ENCODE measurements at regions not wholly inside any gene's neighbourhood (a gene's known extent, or its start where the extent isn't known, plus 50 kb on each side); places are given as distances from the start of the nearest gene placed in this dataset.

DNA sequence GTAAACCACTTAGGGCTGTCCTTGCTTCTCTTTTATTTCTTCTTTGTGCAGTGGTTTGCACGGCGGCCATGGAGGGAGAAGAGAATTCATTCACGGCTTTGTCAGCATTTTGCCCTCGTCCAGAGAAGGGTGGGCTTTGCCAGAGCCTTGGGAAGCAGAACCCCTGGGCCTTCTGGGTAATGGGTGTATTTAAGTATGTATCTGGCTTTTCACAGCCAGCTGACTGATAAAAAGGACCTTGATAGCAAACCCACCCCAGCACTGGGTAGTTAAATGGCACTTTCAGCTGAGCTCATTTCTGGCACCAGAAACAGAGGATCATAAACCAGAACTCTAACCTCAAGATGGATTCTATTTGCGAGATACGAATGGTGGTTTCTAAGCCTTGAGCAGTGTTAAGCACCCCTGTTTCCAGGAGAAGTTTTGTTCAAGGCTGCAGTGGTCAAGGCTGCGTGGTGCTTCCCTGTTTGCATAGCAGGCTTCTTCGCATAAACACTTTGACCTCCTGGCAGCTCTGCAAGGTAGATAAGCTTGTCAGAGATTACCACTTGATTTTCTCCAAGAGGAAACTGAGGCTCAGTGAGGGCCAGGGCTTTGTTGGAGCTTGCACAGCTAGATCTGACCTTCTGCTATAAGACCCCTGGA, 441.6 kb upstream of the KLF4 start:
- no peak for DNase-seq

DNA sequence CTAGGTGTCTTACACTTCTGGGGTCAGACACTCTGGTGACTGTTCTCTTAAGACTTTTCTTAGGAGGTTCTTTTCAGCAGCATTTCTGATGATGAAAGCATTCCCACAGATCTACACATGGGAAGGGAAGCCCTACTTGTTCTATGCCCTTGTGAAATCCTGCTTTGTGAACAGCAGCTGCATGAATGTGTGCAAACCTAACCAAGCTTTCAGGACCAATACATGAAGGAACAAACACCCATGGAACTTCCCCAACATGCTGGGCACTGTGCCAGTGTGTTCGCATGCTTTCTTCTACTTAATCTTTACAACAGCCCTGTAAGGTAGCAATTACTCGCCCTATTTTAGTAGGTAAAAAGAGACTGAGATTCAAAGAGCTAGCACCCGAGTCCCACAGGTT, 439.9 kb upstream of the KLF4 start:
- DNase-seq, result no peak

DNA sequence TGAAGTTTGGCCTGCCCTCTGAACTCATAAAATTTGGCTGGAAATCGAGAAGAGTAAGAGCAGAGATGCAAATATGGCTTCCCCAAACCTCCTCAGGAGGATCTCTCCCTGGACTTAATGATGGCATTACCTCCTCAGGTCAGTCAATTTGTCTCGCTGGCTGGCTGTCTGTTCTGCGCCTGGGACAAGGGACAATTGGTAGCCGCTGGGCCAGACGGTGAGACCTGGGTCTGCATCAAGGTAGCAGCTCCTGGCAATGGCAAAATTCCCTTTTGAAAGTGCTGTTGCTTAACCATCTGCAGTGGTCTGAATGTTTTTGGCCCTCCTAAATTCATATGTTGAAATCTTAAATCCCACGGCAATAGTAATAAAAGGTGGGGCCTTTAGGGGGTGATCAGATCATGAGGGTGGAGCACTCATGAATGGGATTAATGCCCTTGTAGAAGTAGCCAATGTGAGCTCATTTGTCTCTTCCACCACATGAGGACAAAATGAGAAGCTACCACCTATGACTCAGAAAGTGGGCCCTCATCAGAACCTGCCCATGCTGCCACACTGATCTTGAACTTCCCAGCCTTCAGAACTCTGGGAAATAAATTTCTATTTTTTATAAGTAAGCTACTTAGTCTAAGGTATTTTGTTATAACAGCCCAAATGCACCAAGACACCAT, 439.3 kb upstream of the KLF4 start:
- DNase-seq, result no peak

DNA sequence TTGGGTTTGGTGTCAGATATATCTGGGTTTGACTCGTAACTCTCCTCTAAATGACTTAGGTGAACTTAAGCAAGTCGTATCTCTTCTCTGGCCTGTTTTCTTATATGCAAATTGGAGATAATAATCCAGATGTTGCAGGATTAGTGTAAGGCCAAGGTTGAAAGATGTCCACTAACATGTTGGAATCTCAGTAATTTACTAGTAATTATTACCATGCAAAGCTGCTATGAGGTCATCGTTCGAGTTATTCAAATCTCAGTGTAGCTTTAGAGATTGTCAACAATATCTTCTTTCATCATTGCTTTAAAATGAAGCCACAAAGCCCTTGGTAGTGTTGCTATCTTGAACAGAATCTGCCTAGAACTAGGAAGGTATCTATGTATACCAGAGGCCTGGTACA, 437.7 kb upstream of the KLF4 start:
- no peak for DNase-seq

DNA sequence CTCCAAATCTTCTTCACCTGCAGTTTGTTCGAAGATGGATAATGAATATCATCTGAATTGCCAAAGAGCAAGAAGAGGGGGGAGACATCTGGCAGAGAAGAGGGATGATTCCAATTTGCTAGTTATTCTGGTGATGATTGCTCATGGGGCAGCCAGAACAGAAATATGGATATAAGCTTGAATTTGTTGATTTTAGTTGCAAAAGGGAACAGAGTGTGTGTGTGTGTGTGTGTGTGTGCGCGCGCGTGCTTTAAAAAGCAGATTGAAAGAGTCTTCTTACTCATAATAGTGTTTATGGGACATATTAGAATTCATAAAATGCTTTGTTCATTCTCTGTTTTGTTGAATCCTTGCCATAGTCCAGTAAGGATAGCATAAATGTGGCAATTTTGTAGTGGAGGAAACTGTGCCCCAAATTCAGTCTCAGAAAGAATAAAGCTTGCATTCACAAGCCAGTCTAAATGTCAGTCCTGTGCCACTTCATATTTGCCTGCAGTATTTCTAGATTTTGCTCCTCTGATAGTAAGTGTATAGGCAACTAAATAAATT, 436.3 kb upstream of the KLF4 start:
- DNase-seq, result no peak

DNA sequence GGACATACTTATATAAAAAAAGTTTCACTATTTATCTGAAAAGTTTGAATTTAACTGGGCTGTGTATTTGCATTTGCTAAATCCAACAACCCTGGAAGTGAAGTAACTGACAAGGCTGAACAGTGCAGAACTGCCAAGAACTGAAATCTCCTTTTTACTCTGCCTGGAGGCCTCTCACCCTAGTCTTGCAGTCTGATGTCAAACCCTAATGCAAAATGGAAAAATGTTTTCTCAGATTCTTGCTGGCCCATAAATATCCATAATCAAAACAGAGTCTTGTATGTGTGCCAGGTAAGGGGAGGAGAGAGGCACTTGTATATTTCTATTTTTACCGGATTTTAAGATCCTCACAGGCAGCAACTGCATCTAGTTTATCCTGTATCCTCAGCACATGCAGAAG, 432.7 kb upstream of the KLF4 start:
- no peak for DNase-seq

DNA sequence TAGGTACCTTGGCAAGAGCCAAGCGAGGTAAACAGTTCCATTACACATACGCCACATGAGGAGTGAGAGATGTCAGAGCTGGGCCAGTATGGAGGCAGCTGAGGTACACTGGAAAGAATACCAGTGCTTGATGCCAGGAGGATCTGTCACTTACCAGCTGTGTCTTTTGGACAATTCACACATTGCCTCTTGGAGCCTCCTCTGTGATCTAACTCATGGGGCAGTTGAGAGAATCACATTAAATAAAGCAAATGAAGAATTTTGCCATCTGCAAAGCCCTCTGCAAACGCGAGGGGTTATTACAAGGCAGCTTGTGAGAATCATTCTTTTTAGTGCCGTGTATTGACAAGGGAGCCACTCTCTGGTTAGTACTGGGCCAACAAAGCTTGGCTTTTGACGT, 429.7 kb upstream of the KLF4 start:
- no peak for DNase-seq

DNA sequence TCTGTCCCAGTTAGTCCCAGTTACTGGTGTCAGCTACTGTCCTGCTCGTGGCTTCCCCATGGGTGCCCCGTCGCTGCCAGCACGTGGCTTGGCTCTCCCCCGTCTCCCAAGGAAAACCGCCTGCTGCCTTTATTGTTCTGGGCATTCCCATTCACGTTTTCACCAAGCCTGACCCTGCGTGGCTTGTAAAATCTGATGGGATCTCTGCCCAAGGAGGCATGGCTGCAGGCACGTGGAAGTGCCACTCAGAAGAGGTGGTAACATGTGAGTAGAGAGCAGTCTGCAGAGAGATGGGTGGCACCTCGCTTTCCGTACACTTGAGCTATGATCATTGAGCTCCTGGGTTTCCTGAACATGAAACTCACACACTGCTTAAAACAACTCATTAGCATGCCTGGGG, 429.2 kb upstream of the KLF4 start:
- DNase-seq, result no peak

DNA sequence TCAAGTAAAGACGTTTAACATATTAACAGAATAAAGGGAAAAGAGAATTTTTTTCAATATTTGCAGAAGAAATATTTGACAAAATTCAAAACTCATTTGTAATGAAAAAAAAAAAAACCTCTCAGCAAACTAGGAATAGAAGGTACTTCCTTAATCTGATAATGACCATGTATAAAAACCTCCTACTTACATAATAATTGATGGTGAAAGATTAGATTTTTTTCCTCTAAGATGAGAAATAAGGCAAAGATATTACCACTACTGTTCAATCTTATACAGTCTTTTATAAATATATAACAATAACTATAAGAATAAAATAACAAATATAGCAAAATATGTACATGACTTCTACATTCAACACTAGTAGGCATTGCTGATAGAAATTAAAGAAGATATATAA, 424.6 kb upstream of the KLF4 start:
- DNase-seq, result no peak

DNA sequence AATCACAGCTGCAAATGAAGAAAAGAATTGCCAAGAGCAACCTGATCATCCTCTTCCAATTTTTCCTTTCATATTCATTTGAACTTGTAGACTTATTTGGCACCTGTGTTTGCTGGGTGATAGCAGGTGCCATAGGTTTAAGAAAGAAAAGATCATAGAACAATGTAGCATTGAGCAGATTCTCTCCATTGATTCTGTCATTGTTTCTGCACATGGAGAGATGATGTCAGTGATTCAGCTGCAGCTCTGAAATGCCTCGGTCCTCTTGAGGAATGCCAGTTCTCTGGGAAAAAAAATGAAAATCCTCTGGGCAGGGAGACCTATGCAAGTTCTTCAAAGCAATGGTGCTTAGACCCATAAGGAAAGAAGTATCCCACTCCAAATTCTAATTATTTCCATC, 418.1 kb upstream of the KLF4 start:
- DNase-seq, result no peak

DNA sequence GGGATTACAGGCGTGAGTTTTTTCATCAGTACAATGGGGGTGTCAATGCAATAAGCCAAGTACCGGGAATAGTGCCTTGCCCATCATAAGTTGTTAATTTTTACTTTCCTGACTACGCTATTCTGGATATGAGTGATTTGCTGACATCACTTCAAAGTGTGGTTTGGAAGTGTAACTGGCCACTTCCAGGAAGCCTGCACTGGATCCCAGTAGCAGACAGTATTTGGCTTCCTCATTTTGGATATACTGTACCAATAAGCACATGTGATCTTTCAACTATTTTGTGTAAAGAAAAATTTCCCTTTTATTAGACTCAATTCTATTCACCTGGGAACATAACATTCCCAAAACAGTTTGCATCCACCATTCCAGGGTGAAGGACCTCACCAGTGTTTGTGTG, 417.7 kb upstream of the KLF4 start:
- DNase-seq, result no peak

DNA sequence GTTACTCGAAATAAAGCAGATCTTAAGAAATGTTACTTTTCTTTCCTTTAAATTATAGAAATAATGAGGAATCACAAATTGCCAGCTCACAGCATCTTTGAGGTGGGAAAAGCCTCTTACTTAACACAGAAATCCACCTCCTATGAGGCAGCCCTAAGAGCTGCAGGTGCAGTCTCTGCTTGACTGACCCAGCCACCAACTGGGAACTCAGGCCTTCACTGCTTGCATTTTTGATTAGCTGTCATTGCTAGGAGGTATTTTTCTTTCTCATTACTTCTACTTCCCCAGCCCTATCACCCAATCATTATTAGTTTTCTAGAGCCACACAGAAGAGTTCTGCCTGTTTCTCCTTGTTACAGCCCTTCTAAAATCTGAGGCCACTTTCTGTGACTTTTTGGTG, 416.5 kb upstream of the KLF4 start:
- no peak for DNase-seq

DNA sequence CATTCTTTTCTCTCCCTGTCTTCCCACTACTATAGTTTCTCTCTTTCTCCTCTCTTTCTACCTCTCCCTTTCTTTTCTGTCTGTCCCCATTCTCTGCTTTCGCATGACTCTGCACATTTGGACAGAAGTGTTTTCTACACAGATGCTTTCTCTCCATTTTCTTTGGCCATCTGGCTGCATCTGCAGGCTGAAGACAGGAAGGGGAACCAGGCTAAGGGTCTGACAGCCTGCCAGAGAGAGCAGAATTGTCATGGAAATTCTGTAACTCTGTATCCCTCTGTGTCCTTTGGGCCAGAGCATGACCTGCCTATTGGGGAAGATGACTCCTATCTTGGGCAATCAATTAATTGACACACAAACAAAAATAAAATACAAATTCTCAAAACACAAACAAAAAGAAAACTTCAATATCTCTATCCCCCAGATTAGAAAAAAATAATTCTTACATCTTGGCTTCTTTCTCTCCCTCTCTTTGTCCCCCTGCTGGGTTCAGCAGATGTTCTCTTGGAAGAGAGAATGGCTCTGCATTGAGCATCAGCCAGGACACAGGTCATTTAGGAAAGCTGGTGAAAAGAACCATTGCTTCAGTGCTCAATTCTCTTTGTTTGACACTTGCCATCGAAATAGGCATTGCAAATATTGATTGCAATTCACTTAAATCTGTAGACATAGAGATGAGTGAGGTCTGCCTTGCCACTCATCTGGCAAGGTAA, 415.9 kb upstream of the KLF4 start:
- DNase-seq, result no peak

DNA sequence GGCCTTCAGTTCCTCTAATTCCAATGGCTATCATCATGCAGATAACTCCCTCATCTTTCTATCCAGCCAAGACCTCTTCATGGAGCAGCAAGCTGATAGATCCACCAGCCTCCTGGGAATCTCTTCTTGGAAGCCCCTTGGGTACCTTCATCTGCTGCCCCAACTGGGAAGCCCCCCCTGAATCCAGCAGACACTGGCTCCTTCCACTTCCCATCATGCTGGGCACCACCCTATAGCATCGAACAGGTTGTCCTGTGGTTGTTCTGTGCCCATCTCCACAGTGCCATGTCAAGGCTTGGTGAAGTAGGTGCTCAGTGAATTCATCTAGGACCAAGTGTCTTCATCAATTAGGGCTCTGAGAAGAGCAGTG, 410.4 kb upstream of the KLF4 start:
- DNase-seq, result no peak

DNA sequence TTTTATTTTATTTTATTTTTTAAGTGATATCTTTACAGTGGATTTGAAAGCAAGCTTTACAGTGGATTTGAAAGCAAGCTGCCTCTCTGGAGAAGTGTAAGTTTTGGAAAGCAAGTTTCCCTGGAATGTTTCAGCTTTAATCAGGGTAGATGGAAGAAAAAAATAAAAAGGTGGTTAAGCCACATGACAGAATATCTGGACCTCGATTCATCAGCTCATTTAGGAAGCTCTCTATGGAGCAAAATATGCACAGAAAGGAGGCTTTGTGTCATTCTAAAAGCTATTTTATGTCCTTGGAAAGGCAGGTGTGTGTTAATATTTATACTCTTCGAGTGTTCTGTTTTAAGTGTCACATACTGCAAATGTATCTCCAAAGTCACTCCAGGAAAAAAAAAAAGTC, 409.2 kb upstream of the KLF4 start:
- DNase-seq, result no peak

DNA sequence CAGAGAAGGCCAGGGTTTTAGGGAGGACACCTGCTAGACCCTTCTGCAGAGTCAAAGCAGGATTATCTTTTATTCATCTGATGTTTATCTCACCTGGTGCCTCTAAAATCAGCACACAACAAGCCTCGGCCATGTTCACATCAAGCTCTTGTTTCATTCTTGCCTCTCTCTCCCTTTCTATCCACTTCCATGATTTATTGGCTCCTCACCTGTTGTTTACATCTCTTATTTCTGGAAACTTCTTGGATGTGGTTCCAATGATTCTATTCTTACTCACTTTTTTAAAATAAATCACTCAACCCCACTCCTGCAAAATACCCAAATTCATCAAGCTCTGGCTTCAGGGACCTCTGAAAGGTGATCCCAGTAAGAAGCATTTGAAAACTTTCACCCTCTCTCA, 407.0 kb upstream of the KLF4 start:
- no peak for DNase-seq

DNA sequence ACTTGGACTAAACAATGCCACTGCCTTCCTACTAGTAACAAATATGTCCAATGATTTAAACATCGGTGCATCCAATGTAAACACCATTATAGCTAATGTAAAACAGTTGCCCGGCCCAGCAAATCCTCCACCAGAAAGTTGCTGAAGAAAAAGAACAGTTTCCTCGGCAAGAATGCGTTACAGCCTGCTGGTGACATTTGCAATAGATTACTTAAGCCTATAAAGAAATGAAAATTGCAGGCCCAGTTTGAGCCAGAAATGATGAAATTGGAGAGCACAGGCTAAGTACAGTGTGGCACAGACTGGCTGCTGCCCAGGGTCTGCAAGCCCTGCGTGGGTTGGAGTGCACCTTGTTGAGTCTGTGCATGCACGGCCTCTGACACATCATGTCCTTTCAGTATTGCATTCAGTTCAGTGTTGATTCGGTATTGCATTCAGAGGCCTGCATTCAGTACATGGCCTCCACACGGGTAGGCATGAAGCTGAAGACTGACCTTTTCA, 406.0 kb upstream of the KLF4 start:
- DNase-seq, result no peak

DNA sequence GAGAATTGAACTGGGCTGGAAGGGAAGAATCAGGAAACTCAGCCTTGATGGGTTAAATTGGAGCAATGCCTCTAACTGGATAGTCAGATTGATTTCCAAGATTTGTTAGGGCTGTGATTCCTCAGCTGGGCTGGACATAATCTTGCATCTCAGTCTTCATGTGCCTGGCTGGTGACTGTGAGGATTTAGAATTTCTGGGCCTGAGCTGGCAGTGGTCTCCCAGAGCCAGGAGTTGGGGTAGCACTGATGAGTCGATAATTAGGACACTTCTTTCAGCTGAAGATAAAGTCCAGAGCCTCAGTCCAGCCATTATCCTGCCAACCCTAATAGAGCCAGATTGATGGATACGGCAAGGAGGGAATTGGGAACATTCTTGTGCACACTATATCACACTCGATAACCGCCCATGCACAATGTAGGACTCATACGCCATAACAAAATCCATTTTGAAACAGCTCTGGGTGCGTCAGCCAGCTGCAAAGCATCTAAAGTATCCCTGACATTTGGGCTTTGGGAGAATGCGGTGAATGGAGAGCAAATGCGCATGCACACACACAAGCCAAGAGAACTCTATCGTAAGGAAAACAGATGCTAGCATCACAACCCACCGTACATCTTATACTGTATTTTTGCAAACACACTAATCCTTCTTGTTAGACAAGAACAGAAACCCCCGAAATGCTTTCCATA, 405.1 kb upstream of the KLF4 start:
- no peak for DNase-seq

DNA sequence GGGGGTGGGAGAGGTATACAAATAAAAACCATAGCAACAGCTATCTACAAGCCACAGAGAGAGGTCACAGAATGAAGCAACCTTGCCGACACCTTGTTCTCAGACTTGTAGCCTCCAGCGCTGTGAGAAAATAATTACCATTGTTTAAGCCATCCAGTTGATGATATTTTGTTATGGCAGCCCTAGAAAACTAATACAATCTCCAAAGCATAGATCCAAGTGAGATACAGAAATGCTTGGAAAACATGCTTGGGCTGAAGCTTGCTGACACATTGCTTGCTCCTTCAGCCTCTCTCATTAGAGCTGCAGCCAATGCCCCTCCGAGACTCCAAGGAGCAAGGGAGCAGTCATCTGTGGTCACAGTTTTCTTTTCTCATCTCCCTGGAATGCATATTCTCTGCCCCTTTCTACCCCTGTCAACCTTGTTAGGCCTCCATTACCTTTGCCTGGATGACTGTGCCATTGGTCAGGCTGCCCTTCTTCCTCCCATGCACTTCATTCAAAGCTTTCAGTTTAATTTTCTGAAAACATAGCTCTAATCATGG, 401.4 kb upstream of the KLF4 start:
- no peak for DNase-seq

DNA sequence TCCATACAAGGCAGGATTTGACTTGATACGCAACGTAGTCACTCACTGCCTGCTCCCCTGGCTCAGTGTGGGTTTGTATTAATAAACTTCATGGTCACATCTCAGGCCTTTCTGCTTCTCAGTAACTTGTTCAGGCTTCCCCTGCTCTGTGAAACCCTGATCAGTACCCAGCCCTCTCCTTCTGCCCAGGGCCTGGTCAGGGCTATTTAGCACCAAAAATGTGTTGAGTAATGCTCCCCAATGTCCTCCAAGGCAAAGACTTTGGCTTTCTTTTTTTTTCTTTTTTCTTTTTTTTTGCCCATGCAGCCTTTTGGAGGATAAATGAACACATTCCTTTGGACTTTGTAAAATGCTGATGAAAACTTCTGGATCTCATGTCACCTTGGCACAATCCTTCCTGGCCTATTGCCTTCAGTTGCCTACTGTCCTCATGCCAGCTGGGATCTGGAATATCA, 399.2 kb upstream of the KLF4 start:
- no peak for DNase-seq

DNA sequence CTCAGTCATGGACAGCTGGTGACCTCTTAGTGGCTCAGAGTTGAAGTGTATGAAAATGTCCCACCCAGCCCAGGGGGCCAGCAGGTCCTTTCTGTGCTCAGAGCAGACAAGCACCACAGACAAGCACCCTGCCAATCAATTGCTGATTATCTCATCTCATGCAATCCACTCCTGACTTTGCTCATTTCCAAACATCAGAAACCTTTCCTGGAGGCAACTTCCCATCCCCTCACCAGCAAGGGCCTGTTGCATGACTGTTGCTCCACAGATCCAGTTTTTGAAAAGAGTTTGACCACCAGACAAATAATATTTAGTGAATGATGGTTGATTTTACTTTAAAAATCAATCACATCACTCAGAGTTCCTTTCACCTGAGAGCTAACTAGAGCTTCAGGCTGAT, 397.3 kb upstream of the KLF4 start:
- DNase-seq, result no peak

DNA sequence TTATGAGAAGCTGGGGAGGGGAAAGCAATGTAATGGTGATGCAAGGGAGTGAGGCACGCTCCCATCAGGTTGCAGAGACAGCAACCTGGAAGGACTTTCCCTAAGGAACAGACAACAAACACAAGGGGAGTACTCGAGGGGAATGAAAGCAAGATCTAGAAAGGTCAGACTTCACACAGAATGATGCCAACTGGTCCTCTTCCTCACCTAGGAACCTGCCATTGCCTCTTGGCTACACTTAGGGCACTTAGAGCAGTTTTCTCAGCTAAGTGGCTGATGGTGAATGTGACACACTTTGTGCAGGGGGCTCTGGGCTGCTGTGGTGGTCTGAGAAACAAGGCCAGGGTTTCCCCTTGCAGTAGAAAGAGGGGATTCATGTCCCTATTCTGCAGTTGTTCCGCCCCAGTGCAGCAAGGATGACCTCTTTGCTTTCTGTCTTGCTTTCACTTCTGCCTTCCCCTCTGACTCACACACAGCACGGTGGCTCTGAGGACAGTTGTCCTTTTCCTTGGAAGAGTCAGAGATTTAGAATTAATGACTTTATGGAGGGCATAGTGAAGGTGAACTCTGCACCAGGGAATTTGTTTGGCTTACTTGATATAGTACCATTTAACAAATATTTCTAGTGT, 394.0 kb upstream of the KLF4 start:
- DNase-seq, result no peak

Measured in CD4-positive, alpha-beta T cell treated with Interleukin-12 subunit alpha and Interleukin-12 subunit beta, for 1 hour (primary cell).